ENCODE measurements at regions not wholly inside any gene's neighbourhood (a gene's known extent, or its start where the extent isn't known, plus 50 kb on each side); places are given as distances from the start of the nearest gene placed in this dataset.
"Not testable (repeated sequence)": the region's sequence is repeated elsewhere in the genome, so short reads cannot be mapped to it uniquely, and the experiment has no call there.

- ATAC-seq (ENCODE audit: insufficient read depth, low FRiP score) (no peak), DNase-seq (no peak)
- Histone ChIP-seq H3K9me3 (ENCODE audit: control insufficient read depth in 4 of 4, insufficient read depth in 3 of 4, low read length in 3 of 4) (peaks cover 0 to 2% (median under 1%) of the 10 kb centered on the region in 4 donors), H3K27me3 (ENCODE audit: control insufficient read depth in 3 of 3, insufficient read depth in 3 of 3, low read length in 2 of 3) (no peaks in the 10 kb centered on the region), H3K4me3 (no peak overlapping the region), H3K27ac (ENCODE audit: low read depth in 1 of 2, low read length in 1 of 2) (no peak overlapping the region), H3K36me3 (ENCODE audit: control insufficient read depth in 4 of 4, insufficient read depth in 4 of 4, low read length in 4 of 4) (no peaks in the 10 kb centered on the region), H3K4me1 (ENCODE audit: control insufficient read depth in 5 of 5, insufficient read depth in 5 of 5, low read length in 5 of 5) (peaks cover 0 to 3% (median 0%) of the 10 kb centered on the region in 5 donors), H3K9ac (ENCODE audit: insufficient read depth in 1 of 2, low read length in 2 of 2) (no peak overlapping the region)
- no peak for TF ChIP-seq CTCF (IDR thresholded peaks at IDR 0.05; ENCODE audit: control extremely low read depth, extremely low read depth)
Measured at GRCh38 chr5:117131876-117132275, 557.3 kb upstream of the SEMA6A start.

- DNase-seq (no peak), ATAC-seq (ENCODE audit: insufficient read depth, low FRiP score) (no peak)
- Histone ChIP-seq H3K36me3 (ENCODE audit: control insufficient read depth in 4 of 4, insufficient read depth in 4 of 4, low read length in 4 of 4) (no peaks in the 10 kb centered on the region), H3K4me3 (no peak overlapping the region), H3K9ac (ENCODE audit: insufficient read depth in 1 of 2, low read length in 2 of 2) (no peak overlapping the region), H3K4me1 (ENCODE audit: control insufficient read depth in 5 of 5, insufficient read depth in 5 of 5, low read length in 5 of 5) (peaks cover 0 to 3% (median 0%) of the 10 kb centered on the region in 5 donors), H3K27me3 (ENCODE audit: control insufficient read depth in 3 of 3, insufficient read depth in 3 of 3, low read length in 2 of 3) (no peaks in the 10 kb centered on the region), H3K27ac (ENCODE audit: low read depth in 1 of 2, low read length in 1 of 2) (no peak overlapping the region), H3K9me3 (ENCODE audit: control insufficient read depth in 4 of 4, insufficient read depth in 3 of 4, low read length in 3 of 4) (peaks cover 0 to 2% (median under 1%) of the 10 kb centered on the region in 4 donors)
- 74 to 83% methylated on average over 3 of the region's 3 CpGs for WGBS, 2 donors
- no peak for TF ChIP-seq CTCF (IDR thresholded peaks at IDR 0.05; ENCODE audit: control extremely low read depth, extremely low read depth)
Measured at GRCh38 chr5:117131048-117131679, 556.5 kb upstream of the SEMA6A start.

- H3K4me1 ChIP-seq (ENCODE audit: control insufficient read depth in 5 of 5, insufficient read depth in 5 of 5, low read length in 5 of 5) = no peaks in the 10 kb centered on the region
- ATAC-seq (ENCODE audit: insufficient read depth, low FRiP score) (no peak), DNase-seq (no peak)
- peaks cover 0 to 4% (median 2%) of the 10 kb centered on the region in 4 donors for H3K9me3 ChIP-seq (ENCODE audit: control insufficient read depth in 4 of 4, insufficient read depth in 3 of 4, low read length in 3 of 4)
- 95 to 97% methylated on average over 1 of the region's 1 CpG for WGBS, 2 donors
- TF ChIP-seq CTCF (IDR thresholded peaks at IDR 0.05; ENCODE audit: control extremely low read depth, extremely low read depth) = no peak
- no peak overlapping the region for H3K27ac ChIP-seq (ENCODE audit: low read depth in 1 of 2, low read length in 1 of 2)
- H3K27me3 ChIP-seq (ENCODE audit: control insufficient read depth in 3 of 3, insufficient read depth in 3 of 3, low read length in 2 of 3) = no peaks in the 10 kb centered on the region
- H3K9ac ChIP-seq (ENCODE audit: insufficient read depth in 1 of 2, low read length in 2 of 2) = no peak overlapping the region
- no peak overlapping the region for H3K4me3 ChIP-seq
- no peaks in the 10 kb centered on the region for H3K36me3 ChIP-seq (ENCODE audit: control insufficient read depth in 4 of 4, insufficient read depth in 4 of 4, low read length in 4 of 4)
Measured at GRCh38 chr5:117118499-117118898, 543.9 kb upstream of the SEMA6A start.

GRCh38 chr5:117117314-117117713, 542.7 kb upstream of the SEMA6A start:
- not testable (repeated sequence) for H3K4me3 ChIP-seq; ATAC-seq (ENCODE audit: insufficient read depth, low FRiP score); H3K4me1 ChIP-seq (ENCODE audit: control insufficient read depth in 5 of 5, insufficient read depth in 5 of 5, low read length in 5 of 5); H3K36me3 ChIP-seq (ENCODE audit: control insufficient read depth in 4 of 4, insufficient read depth in 4 of 4, low read length in 4 of 4); DNase-seq; H3K9ac ChIP-seq (ENCODE audit: insufficient read depth in 1 of 2, low read length in 2 of 2); H3K27me3 ChIP-seq (ENCODE audit: control insufficient read depth in 3 of 3, insufficient read depth in 3 of 3, low read length in 2 of 3); H3K27ac ChIP-seq (ENCODE audit: low read depth in 1 of 2, low read length in 1 of 2); H3K9me3 ChIP-seq (ENCODE audit: control insufficient read depth in 4 of 4, insufficient read depth in 3 of 4, low read length in 3 of 4)
- 75 to 79% methylated on average over 6 of the region's 6 CpGs for WGBS, 2 donors
